ENCODE measurements at regions not wholly inside any gene's neighbourhood (a gene's known extent, or its start where the extent isn't known, plus 50 kb on each side); places are given as distances from the start of the nearest gene placed in this dataset.

- H3K27ac ChIP-seq, result no peak overlapping the region
- H3K9me3 ChIP-seq (ENCODE audit: low read depth, low read length), result no peaks in the 10 kb centered on the region
- H3K4me3 ChIP-seq, result no peak overlapping the region
- H3K9ac ChIP-seq (ENCODE audit: insufficient read length), result no peak overlapping the region
- no peak for TF ChIP-seq FOXP2 (optimal IDR thresholded peaks at IDR 0.05; ENCODE audit: control extremely low read depth, extremely low read length, insufficient read depth)
- TF ChIP-seq EZH2 (IDR thresholded peaks at IDR 0.05), result no peak
- no peak for TF ChIP-seq POLR2AphosphoS5 (IDR thresholded peaks at IDR 0.05; ENCODE audit: borderline replicate concordance, low read depth, low read length)
- no peak for DNase-seq (ENCODE audit: low read depth, low spot score)
- peaks cover 2% of the 10 kb centered on the region; the same call in 1 of the 2 replicates for H3K36me3 ChIP-seq (ENCODE audit: insufficient read depth, low read length)
Measured at GRCh38 chr22:48658246-48658645, 1169.4 kb downstream of the BRD1 start.

DNA sequence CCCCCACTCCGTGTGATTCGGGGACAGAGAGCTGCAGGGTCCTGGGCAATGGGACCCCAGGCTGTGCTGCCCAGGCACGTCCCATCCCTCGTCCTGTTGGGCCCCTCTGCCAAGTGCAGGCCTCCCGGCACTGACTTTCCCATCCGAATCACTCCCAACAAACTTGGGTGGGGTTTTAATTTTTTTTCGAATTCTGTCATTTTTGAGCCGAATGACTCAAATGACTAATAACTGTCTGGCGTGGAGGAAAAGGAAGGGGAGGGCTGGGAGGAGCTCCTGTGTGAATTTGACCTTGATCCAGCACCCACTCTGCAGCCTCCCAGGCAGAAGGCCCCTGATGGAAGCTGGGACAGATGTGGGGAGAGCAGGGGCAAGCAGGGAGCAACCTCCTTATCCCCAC lies 1173.2 kb downstream of the BRD1 start:
- Histone ChIP-seq H3K36me3 (ENCODE audit: insufficient read depth, low read length) (peaks cover 17% of the 10 kb centered on the region; the same call in 1 of the 2 replicates), H3K9me3 (ENCODE audit: low read depth, low read length) (no peaks in the 10 kb centered on the region), H3K27ac (no peak overlapping the region), H3K4me3 (no peak overlapping the region), H3K9ac (ENCODE audit: insufficient read length) (no peak overlapping the region)
- TF ChIP-seq POLR2AphosphoS5 (IDR thresholded peaks at IDR 0.05; ENCODE audit: borderline replicate concordance, low read depth, low read length), result no peak
- no peak for TF ChIP-seq EZH2 (IDR thresholded peaks at IDR 0.05)
- TF ChIP-seq FOXP2 (optimal IDR thresholded peaks at IDR 0.05; ENCODE audit: control extremely low read depth, extremely low read length, insufficient read depth), result no peak
- DNase-seq (ENCODE audit: low read depth, low spot score), result no peak

DNA sequence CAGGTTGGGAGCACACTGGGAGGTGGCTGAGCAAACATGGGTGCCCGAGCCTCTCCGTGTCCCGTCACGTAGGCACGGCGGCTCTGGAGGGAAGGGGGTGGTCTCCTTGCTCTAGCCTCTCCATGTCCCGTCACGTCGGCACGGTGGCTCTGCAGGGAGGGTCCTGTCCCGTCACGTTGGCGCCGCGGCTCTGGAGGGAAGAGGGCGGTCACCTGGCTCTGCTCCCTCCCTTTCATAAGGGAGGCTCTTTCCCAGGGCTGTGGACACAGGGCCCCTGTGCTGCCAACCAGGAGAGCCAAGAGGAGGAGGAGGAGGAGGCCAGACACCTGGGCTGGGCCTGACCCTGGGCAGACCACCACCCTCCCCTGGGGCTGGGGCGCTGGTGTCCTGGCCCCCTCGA lies 1173.7 kb downstream of the BRD1 start:
- peaks cover 17% of the 10 kb centered on the region; the same call in 1 of the 2 replicates for H3K36me3 ChIP-seq (ENCODE audit: insufficient read depth, low read length)
- H3K27ac ChIP-seq, result no peak overlapping the region
- TF ChIP-seq FOXP2 (optimal IDR thresholded peaks at IDR 0.05; ENCODE audit: control extremely low read depth, extremely low read length, insufficient read depth), result no peak
- no peak for TF ChIP-seq EZH2 (IDR thresholded peaks at IDR 0.05)
- no peak for TF ChIP-seq POLR2AphosphoS5 (IDR thresholded peaks at IDR 0.05; ENCODE audit: borderline replicate concordance, low read depth, low read length)
- H3K4me3 ChIP-seq, result no peak overlapping the region
- H3K9me3 ChIP-seq (ENCODE audit: low read depth, low read length), result no peaks in the 10 kb centered on the region
- no peak for DNase-seq (ENCODE audit: low read depth, low spot score)
- H3K9ac ChIP-seq (ENCODE audit: insufficient read length), result no peak overlapping the region

- TF ChIP-seq FOXP2 (optimal IDR thresholded peaks at IDR 0.05; ENCODE audit: control extremely low read depth, extremely low read length, insufficient read depth) (no peak), EZH2 (IDR thresholded peaks at IDR 0.05) (no peak), POLR2AphosphoS5 (IDR thresholded peaks at IDR 0.05; ENCODE audit: borderline replicate concordance, low read depth, low read length) (no peak)
- Histone ChIP-seq H3K36me3 (ENCODE audit: insufficient read depth, low read length) (peaks cover 17% of the 10 kb centered on the region; the same call in 1 of the 2 replicates), H3K4me3 (no peak overlapping the region), H3K9me3 (ENCODE audit: low read depth, low read length) (no peaks in the 10 kb centered on the region), H3K9ac (ENCODE audit: insufficient read length) (no peak overlapping the region), H3K27ac (no peak overlapping the region)
- DNase-seq (ENCODE audit: low read depth, low spot score), result no peak
Measured at GRCh38 chr22:48653306-48653705, 1174.4 kb downstream of the BRD1 start.

- TF ChIP-seq POLR2AphosphoS5 (IDR thresholded peaks at IDR 0.05; ENCODE audit: borderline replicate concordance, low read depth, low read length) (no peak), EZH2 (IDR thresholded peaks at IDR 0.05) (no peak), FOXP2 (optimal IDR thresholded peaks at IDR 0.05; ENCODE audit: control extremely low read depth, extremely low read length, insufficient read depth) (no peak)
- Histone ChIP-seq H3K36me3 (ENCODE audit: insufficient read depth, low read length) (peaks cover 17% of the 10 kb centered on the region; the same call in 1 of the 2 replicates), H3K27ac (no peak overlapping the region), H3K9ac (ENCODE audit: insufficient read length) (no peak overlapping the region), H3K4me3 (no peak overlapping the region), H3K9me3 (ENCODE audit: low read depth, low read length) (no peaks in the 10 kb centered on the region)
- no peak for DNase-seq (ENCODE audit: low read depth, low spot score)
Measured at GRCh38 chr22:48652796-48653195, 1174.9 kb downstream of the BRD1 start.

DNA sequence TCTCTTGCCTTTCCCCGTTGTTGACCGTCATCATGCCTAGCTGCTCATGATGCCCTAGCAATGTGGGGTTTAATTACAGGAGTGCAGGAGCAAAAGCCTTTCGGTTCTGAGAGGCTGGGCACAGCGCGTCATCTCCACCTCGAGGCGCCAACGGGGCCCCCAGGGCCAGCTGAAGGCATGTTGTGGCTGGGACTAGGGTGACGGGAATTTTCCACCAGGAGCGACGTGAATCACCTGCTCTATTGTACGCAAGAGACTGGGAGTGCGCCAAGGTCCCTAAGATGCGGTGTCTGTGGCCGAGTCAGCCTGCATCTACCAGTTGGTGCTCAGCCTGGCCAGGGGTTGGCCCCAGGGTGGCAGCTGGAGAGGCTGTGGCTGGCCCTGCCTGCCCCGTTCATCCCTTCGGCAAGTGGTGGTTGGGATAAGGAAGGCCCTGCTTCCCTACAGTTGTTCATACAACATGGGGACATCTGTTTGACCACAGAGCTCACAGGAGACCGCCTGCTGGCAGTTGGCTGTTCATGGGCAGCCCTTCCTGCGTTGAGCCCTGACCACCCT lies 1175.6 kb downstream of the BRD1 start:
- TF ChIP-seq FOXP2 (optimal IDR thresholded peaks at IDR 0.05; ENCODE audit: control extremely low read depth, extremely low read length, insufficient read depth) (no peak), POLR2AphosphoS5 (IDR thresholded peaks at IDR 0.05; ENCODE audit: borderline replicate concordance, low read depth, low read length) (no peak), EZH2 (IDR thresholded peaks at IDR 0.05) (no peak)
- Histone ChIP-seq H3K4me3 (no peak overlapping the region), H3K27ac (no peak overlapping the region), H3K36me3 (ENCODE audit: insufficient read depth, low read length) (peaks cover 17% of the 10 kb centered on the region; the same call in 1 of the 2 replicates), H3K9me3 (ENCODE audit: low read depth, low read length) (no peaks in the 10 kb centered on the region), H3K9ac (ENCODE audit: insufficient read length) (no peak overlapping the region)
- no peak for DNase-seq (ENCODE audit: low read depth, low spot score)

GRCh38 chr22:48651036-48651890 lies 1176.4 kb downstream of the BRD1 start:
- DNase-seq (ENCODE audit: low read depth, low spot score), result no peak
- TF ChIP-seq FOXP2 (optimal IDR thresholded peaks at IDR 0.05; ENCODE audit: control extremely low read depth, extremely low read length, insufficient read depth) (no peak), POLR2AphosphoS5 (IDR thresholded peaks at IDR 0.05; ENCODE audit: borderline replicate concordance, low read depth, low read length) (no peak), EZH2 (IDR thresholded peaks at IDR 0.05) (no peak)
- Histone ChIP-seq H3K9me3 (ENCODE audit: low read depth, low read length) (no peaks in the 10 kb centered on the region), H3K9ac (ENCODE audit: insufficient read length) (no peak overlapping the region), H3K36me3 (ENCODE audit: insufficient read depth, low read length) (peaks cover 17% of the 10 kb centered on the region; the same call in 1 of the 2 replicates), H3K27ac (no peak overlapping the region), H3K4me3 (no peak overlapping the region)

DNA sequence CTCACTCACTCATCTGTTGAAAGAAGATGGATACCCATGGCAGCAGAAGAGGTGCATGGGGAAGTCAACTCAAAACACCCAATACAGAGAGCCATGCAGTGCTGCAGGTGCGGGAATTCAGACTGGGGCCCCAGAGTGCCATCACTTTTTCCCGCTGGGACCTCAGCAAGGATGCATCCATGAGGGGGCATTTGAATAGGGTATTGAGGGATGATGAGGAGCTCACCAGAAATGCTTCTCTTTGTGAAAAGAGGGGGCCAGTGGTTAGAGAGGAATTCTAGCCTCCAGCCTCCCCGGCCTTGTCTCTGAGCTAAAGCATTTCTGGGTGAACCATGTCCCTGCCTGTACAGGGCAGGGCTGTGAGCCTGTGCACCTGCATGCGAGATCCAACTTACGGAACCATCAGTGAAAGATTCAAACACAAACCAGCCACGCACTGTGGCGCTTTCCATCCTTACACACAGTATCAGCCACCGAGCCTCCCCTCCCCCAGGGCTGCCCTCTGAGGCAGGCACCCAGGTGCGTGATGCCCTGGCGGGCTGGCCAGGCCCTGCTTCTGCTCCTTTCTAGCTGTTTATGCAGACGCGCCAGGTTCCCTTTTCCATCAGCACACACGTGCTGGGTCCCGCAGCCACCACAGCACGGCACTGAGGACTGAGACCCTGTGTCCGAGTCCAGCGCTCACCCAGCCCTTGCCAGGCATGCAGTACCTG lies 1177.2 kb downstream of the BRD1 start:
- Histone ChIP-seq H3K4me3 (no peak overlapping the region), H3K27ac (no peak overlapping the region), H3K36me3 (ENCODE audit: insufficient read depth, low read length) (peaks cover 17% of the 10 kb centered on the region; the same call in 1 of the 2 replicates), H3K9ac (ENCODE audit: insufficient read length) (no peak overlapping the region), H3K9me3 (ENCODE audit: low read depth, low read length) (no peaks in the 10 kb centered on the region)
- no peak for DNase-seq (ENCODE audit: low read depth, low spot score)
- TF ChIP-seq EZH2 (IDR thresholded peaks at IDR 0.05) (no peak), POLR2AphosphoS5 (IDR thresholded peaks at IDR 0.05; ENCODE audit: borderline replicate concordance, low read depth, low read length) (no peak), FOXP2 (optimal IDR thresholded peaks at IDR 0.05; ENCODE audit: control extremely low read depth, extremely low read length, insufficient read depth) (no peak)
